ENCODE measurements at regions not wholly inside any gene's neighbourhood (a gene's known extent, or its start where the extent isn't known, plus 50 kb on each side); places are given as distances from the start of the nearest gene placed in this dataset.

DNA sequence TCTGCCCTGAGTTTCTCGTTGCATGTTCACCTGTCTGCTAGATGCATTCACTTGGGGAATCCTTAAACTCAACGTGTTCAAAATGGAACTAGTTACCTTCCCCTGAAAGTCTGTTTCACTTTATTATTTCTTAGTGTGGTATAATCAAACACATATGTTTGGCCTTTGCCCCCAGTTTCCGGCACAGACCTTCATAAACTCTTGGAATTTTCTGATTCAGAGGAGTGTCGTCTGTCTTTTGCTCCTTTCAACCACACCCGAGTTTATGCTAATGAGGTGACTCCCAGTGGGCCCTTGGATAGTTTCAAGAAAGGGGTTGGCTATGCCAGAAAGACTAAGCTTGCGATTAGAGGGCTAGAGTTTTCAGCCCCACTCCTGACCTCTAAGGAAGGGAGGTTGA is 198.9 kb downstream of the CDCA7 start:
- TF ChIP-seq TAF1 (IDR thresholded peaks at IDR 0.05; ENCODE audit: low read depth, low read length) (no peak), POLR2A (IDR thresholded peaks at IDR 0.05; ENCODE audit: low read depth, low read length) (no peak), POU2F2 (IDR thresholded peaks at IDR 0.05; ENCODE audit: low read depth, low read length) (no peak), POLR2AphosphoS5 (IDR thresholded peaks at IDR 0.05; ENCODE audit: low read depth, low read length) (no peak), PAX5 (IDR thresholded peaks at IDR 0.05; ENCODE audit: insufficient read depth, low read length, severe bottlenecking) (no peak), SPI1 (IDR thresholded peaks at IDR 0.05; ENCODE audit: low read depth, low read length) (no peak)

All from GM12891 (cell line).